ENCODE measurements at regions not wholly inside any gene's neighbourhood (a gene's known extent, or its start where the extent isn't known, plus 50 kb on each side); places are given as distances from the start of the nearest gene placed in this dataset.

DNA sequence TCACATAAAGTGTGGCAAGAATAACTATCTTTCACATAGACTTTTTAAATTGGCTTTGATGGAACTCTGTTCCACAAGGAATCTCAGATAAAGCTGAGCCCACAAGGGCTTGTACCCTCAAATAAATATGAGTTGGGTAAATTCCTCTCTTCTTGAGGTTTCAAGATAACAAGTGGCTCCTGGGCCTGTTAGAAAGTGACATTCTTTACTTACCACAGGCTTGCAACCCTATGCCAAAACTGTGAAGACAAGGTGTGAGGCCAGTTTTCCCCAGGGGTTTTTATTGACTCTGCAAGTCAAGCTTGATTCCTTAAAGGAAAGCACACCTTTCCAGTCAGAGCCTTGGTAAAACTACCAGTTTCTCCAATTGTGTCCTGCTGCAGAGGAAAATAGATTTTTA is 664.8 kb upstream of the GJE1 start:
- in situ Hi-C loops (cut with MboI) = no loop called here
- CTCF ChIA-PET (ENCODE audit: low intra/inter-chr PET ratio) = no interaction called here
- H3K9me1 ChIP-seq (ENCODE audit: control insufficient read depth, insufficient read depth, low read length) = no peaks in the 10 kb centered on the region

DNA sequence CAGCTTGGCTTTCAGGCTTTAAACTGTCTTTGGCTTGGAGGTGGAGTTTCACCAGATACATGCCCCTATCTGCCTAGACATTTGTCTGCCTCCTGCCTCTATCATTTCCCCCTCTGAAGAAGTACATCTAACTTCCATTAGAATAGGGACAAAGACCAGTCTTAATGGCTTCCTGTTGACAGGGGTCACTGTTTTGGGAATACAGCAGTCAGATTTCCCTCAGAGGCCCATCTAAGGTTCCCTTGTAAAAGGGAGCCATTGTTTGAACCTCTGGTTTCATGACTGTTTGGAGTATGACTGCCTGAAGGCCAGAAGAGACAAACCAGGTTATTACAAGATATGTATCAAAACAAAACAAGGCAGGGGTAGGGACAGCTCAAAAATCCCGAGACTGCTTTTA is 665.7 kb upstream of the GJE1 start:
- Histone ChIP-seq H3K27me3 (ENCODE audit: control insufficient read depth in 2 of 2, insufficient read depth in 2 of 2, low read length in 2 of 2) (no peaks in the 10 kb centered on the region), H4K20me1 (replicated peaks; ENCODE audit: control insufficient read depth, insufficient read depth, low read length) (no peaks in the 10 kb centered on the region), H3K9me1 (ENCODE audit: control insufficient read depth, insufficient read depth, low read length) (no peaks in the 10 kb centered on the region), H3K79me2 (ENCODE audit: control insufficient read depth, insufficient read depth, low read length) (no peaks in the 10 kb centered on the region), H3K4me3 (no peak overlapping the region), H3K4me2 (ENCODE audit: insufficient read depth, low read length) (no peak overlapping the region), H3K4me1 (replicated peaks in 1 of 2; ENCODE audit: control insufficient read depth in 2 of 2, insufficient read depth in 2 of 2, low read length in 2 of 2) (no peaks in the 10 kb centered on the region), H3K27ac (ENCODE audit: extremely low read depth, low read depth, low read length) (no peak overlapping the region), H2AFZ (ENCODE audit: low read depth, low read length) (no peak overlapping the region), H3K9ac (ENCODE audit: insufficient read depth in 1 of 2, low read depth in 2 of 2, low read length in 2 of 2) (no peak overlapping the region), H3K9me3 (replicated peaks; ENCODE audit: control insufficient read depth, insufficient read depth, low read depth, low read length) (no peaks in the 10 kb centered on the region), H3K36me3 (ENCODE audit: control insufficient read depth, insufficient read depth, low read length) (no peaks in the 10 kb centered on the region)
- in situ Hi-C loops (cut with MboI) = no loop called here
- no peak for FAIRE-seq
- WGBS (ENCODE audit: insufficient coverage, low coverage, missing lambda C conversion rate) = 0% methylated on average over 1 of the region's 1 CpG
- DNase-seq (ENCODE audit: extremely low read depth in 1 of 4, low spot score in 3 of 4) = no peak
- intact Hi-C loops (cut with micrococcal nuclease) = no loop called here
- POLR2A ChIA-PET = no interaction called here
- no peak for ATAC-seq
- BruUV-seq (replicated peaks) = no TSS peak
- CTCF ChIA-PET (ENCODE audit: low intra/inter-chr PET ratio) = no interaction called here
- TF ChIP-seq RB1 (IDR thresholded peaks at IDR 0.05; ENCODE audit: low read depth) (no peak), ZNF76 (CRISPR knock-in tag; IDR thresholded peaks at IDR 0.05; ENCODE audit: borderline replicate concordance) (no peak), ZNF507 (tag; conservative IDR thresholded peaks at IDR 0.05) (no peak), NFE2 (IDR thresholded peaks at IDR 0.05; ENCODE audit: low read depth) (no peak), GTF2E2 (tag; IDR thresholded peaks at IDR 0.05) (no peak), ZNF324 (CRISPR knock-in tag; IDR thresholded peaks at IDR 0.05) (no peak), RBM15 (IDR thresholded peaks at IDR 0.05; ENCODE audit: insufficient read depth, low read length) (no peak), ZNF780A (CRISPR knock-in tag; IDR thresholded peaks at IDR 0.05) (no peak)
- TF ChIP-seq, protein P1, sequence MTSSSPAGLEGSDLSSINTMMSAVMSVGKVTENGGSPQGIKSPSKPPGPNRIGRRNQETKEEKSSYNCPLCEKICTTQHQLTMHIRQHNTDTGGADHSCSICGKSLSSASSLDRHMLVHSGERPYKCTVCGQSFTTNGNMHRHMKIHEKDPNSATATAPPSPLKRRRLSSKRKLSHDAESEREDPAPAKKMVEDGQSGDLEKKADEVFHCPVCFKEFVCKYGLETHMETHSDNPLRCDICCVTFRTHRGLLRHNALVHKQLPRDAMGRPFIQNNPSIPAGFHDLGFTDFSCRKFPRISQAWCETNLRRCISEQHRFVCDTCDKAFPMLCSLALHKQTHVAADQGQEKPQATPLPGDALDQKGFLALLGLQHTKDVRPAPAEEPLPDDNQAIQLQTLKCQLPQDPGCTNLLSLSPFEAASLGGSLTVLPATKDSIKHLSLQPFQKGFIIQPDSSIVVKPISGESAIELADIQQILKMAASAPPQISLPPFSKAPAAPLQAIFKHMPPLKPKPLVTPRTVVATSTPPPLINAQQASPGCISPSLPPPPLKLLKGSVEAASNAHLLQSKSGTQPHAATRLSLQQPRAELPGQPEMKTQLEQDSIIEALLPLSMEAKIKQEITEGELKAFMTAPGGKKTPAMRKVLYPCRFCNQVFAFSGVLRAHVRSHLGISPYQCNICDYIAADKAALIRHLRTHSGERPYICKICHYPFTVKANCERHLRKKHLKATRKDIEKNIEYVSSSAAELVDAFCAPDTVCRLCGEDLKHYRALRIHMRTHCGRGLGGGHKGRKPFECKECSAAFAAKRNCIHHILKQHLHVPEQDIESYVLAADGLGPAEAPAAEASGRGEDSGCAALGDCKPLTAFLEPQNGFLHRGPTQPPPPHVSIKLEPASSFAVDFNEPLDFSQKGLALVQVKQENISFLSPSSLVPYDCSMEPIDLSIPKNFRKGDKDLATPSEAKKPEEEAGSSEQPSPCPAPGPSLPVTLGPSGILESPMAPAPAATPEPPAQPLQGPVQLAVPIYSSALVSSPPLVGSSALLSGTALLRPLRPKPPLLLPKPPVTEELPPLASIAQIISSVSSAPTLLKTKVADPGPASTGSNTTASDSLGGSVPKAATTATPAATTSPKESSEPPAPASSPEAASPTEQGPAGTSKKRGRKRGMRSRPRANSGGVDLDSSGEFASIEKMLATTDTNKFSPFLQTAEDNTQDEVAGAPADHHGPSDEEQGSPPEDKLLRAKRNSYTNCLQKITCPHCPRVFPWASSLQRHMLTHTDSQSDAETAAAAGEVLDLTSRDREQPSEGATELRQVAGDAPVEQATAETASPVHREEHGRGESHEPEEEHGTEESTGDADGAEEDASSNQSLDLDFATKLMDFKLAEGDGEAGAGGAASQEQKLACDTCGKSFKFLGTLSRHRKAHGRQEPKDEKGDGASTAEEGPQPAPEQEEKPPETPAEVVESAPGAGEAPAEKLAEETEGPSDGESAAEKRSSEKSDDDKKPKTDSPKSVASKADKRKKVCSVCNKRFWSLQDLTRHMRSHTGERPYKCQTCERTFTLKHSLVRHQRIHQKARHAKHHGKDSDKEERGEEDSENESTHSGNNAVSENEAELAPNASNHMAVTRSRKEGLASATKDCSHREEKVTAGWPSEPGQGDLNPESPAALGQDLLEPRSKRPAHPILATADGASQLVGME (CRISPR knock-in tag; IDR thresholded peaks at IDR 0.05) = no peak

More for the DNA sequence above, 664.8 kb upstream of the GJE1 start:
- TF ChIP-seq DDX20 (tag; IDR thresholded peaks at IDR 0.05; ENCODE audit: low read depth) = no peak
- Histone ChIP-seq H3K4me1 (replicated peaks in 1 of 2; ENCODE audit: control insufficient read depth in 2 of 2, insufficient read depth in 2 of 2, low read length in 2 of 2) (no peaks in the 10 kb centered on the region), H3K27ac (ENCODE audit: extremely low read depth, low read depth, low read length) (no peak overlapping the region), H3K9ac (ENCODE audit: insufficient read depth in 1 of 2, low read depth in 2 of 2, low read length in 2 of 2) (no peak overlapping the region), H3K9me3 (replicated peaks; ENCODE audit: control insufficient read depth, insufficient read depth, low read depth, low read length) (no peaks in the 10 kb centered on the region), H3K4me2 (ENCODE audit: insufficient read depth, low read length) (no peak overlapping the region), H4K20me1 (replicated peaks; ENCODE audit: control insufficient read depth, insufficient read depth, low read length) (no peaks in the 10 kb centered on the region), H2AFZ (ENCODE audit: low read depth, low read length) (no peak overlapping the region), H3K4me3 (no peak overlapping the region), H3K36me3 (ENCODE audit: control insufficient read depth, insufficient read depth, low read length) (no peaks in the 10 kb centered on the region), H3K27me3 (ENCODE audit: control insufficient read depth in 2 of 2, insufficient read depth in 2 of 2, low read length in 2 of 2) (no peaks in the 10 kb centered on the region), H3K79me2 (ENCODE audit: control insufficient read depth, insufficient read depth, low read length) (no peaks in the 10 kb centered on the region)
- DNase-seq (ENCODE audit: extremely low read depth in 1 of 4, low spot score in 3 of 4) (no peak), FAIRE-seq (no peak), ATAC-seq (no peak)
- POLR2A ChIA-PET = no interaction called here
- no TSS peak for BruUV-seq (replicated peaks)
- intact Hi-C loops (cut with micrococcal nuclease) = no loop called here

Data from K562 (cell line).